ENCODE measurements at regions not wholly inside any gene's neighbourhood (a gene's known extent, or its start where the extent isn't known, plus 50 kb on each side); places are given as distances from the start of the nearest gene placed in this dataset.

DNA sequence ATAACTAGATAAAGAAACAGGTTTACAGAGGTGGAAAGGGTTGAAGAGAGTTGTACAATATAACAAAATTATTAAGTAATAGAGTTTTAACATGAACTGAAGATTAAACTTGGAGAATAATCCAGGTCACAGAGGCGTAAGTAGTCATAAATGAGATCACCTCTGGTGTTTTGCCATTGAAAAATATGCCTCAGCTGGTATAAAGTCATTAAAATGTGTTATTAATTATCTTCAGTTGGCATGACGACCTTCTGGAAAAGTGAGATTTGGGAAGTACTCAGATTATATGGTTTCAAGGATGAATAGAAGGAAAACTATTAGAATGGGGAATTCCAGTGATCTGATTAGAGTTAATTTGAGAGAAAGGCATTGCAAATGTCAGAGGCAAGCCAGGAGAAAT lies 237.5 kb upstream of the ANXA10 start:
- no peak for TF ChIP-seq POLR2AphosphoS5 (IDR thresholded peaks at IDR 0.05; ENCODE audit: low read depth, low read length)
- TF ChIP-seq TAF1 (IDR thresholded peaks at IDR 0.05; ENCODE audit: borderline replicate concordance, low read depth, low read length) = no peak
- no peak for TF ChIP-seq POLR2A (IDR thresholded peaks at IDR 0.05; ENCODE audit: low read depth, low read length)

Data from GM12892 (cell line).